Panc1 (cell line): ENCODE measurements at regions not wholly inside any gene's neighbourhood (a gene's known extent, or its start where the extent isn't known, plus 50 kb on each side); places are given as distances from the start of the nearest gene placed in this dataset.

Experiments
- ATAC-seq: fragments of 200-7000 bp; cut with Tn5 transposase; 2 replicates; pipeline ENCODE4 v1.9.1; 2020; ENCODE audit warnings: mild to moderate bottlenecking, moderate library complexity
- BruUV-seq: library from RNA; stranded (reverse); fragments of 400-500 nt; replicated peaks from 2 replicates; lab custom pipeline; 2021; lab: Mats Ljungman, UMichigan
- CTCF ChIA-PET: fragments of 300-600 bp; sonication (Branson Sonifier 250); formaldehyde crosslinking; loops from one replicate; lab custom pipeline; 2022; ENCODE audit warnings: antibody characterized with exemption; lab: Charles Lee
- POLR2A ChIA-PET: fragments of 300-600 bp; sonication (Branson Sonifier 250); formaldehyde crosslinking; loops from one replicate; lab custom pipeline; 2022; ENCODE audit warnings: antibody characterized with exemption; lab: Charles Lee
- DNase-seq: peaks from one replicate; pipeline ENCODE4 v3.0.0-alpha.2; 2010; ENCODE audit warnings: low read depth, low spot score
- H3K27ac ChIP-seq: 2 replicates; pipeline ENCODE4 v1.5.1; 2011; ENCODE audit warnings: mild to moderate bottlenecking, low read length, inconsistent platforms
- H3K27me3 ChIP-seq: fragments of 200-500 bp; sonication (Bioruptor generic); 2 replicates; pipeline ENCODE4 v1.6.0; 2014; ENCODE audit warnings: low read length, inconsistent platforms; ENCODE audit not compliant: control insufficient read depth, insufficient read depth
- H3K36me3 ChIP-seq: fragments of 200-500 bp; sonication (Bioruptor generic); 2 replicates; pipeline ENCODE4 v1.5.1; 2014; ENCODE audit warnings: inconsistent platforms, mild to moderate bottlenecking, low read length, moderate library complexity; ENCODE audit not compliant: control insufficient read depth, insufficient read depth
- H3K4me1 ChIP-seq: 2 replicates; pipeline ENCODE4 v1.5.1; 2011; ENCODE audit warnings: inconsistent platforms, mild to moderate bottlenecking, low read length, moderate library complexity; ENCODE audit not compliant: control insufficient read depth, insufficient read depth
- H3K4me3 ChIP-seq, 2 experiments: 2 replicates each; pipeline ENCODE4 v1.5.1; 2011 to 2012; ENCODE audit warnings: low read depth in 2 of 2, low read length in 2 of 2, mild to moderate bottlenecking in 2 of 2, inconsistent platforms in 1 of 2, moderate library complexity in 1 of 2
- H3K9me3 ChIP-seq: fragments of 200-500 bp; sonication (Bioruptor generic); 2 replicates; pipeline ENCODE4 v1.5.1; 2014; ENCODE audit warnings: low read depth, mild to moderate bottlenecking, inconsistent platforms, low read length, moderate library complexity; ENCODE audit not compliant: control insufficient read depth, insufficient read depth
- POLR2AphosphoS5 ChIP-seq: IDR thresholded peaks from 2 replicates; pipeline ENCODE4 v1.6.1; 2012; ENCODE audit warnings: mild to moderate bottlenecking, low read depth, low read length, moderate library complexity
- SIN3A ChIP-seq: IDR thresholded peaks from 2 replicates; pipeline ENCODE4 v1.6.1; 2012; ENCODE audit warnings: low read depth, mild to moderate bottlenecking, low read length, moderate library complexity, borderline replicate concordance; ENCODE audit not compliant: insufficient read depth
- TCF7L2 ChIP-seq: IDR thresholded peaks from 2 replicates; pipeline ENCODE4 v1.6.1; 2011; ENCODE audit warnings: mild to moderate bottlenecking, low read depth, low read length, inconsistent platforms
- in situ Hi-C: cut with HindIII; loops from 2 replicates; pipeline ENCODE4 v1.10.0; 2016; ENCODE audit warnings: low sequenced_read_pairs, low pct_unique_long_range_greater_than_20kb
- intact Hi-C: fragments of 100-400 bp; cut with micrococcal nuclease; formaldehyde crosslinking; loops from one replicate; pipeline ENCODE4 v1.10.0; 2022; ENCODE audit not compliant: unreplicated experiment
- TF ChIP-seq, protein P1 (sequence below): fragments of 450-650 bp; IDR thresholded peaks from 2 replicates; pipeline ENCODE4 v1.5.1; 2017; ENCODE audit warnings: mild to moderate bottlenecking
- TF ChIP-seq, protein P2 (sequence below), 2 experiments: IDR thresholded peaks; 2 replicates each; pipeline ENCODE4 v1.6.1; 2011 to 2012; ENCODE audit warnings: low read depth in 2 of 2, control low read depth in 1 of 2, low read length in 1 of 2, mild to moderate bottlenecking in 1 of 2, moderate library complexity in 1 of 2; ENCODE audit not compliant: insufficient read depth in 1 of 2

DNA sequence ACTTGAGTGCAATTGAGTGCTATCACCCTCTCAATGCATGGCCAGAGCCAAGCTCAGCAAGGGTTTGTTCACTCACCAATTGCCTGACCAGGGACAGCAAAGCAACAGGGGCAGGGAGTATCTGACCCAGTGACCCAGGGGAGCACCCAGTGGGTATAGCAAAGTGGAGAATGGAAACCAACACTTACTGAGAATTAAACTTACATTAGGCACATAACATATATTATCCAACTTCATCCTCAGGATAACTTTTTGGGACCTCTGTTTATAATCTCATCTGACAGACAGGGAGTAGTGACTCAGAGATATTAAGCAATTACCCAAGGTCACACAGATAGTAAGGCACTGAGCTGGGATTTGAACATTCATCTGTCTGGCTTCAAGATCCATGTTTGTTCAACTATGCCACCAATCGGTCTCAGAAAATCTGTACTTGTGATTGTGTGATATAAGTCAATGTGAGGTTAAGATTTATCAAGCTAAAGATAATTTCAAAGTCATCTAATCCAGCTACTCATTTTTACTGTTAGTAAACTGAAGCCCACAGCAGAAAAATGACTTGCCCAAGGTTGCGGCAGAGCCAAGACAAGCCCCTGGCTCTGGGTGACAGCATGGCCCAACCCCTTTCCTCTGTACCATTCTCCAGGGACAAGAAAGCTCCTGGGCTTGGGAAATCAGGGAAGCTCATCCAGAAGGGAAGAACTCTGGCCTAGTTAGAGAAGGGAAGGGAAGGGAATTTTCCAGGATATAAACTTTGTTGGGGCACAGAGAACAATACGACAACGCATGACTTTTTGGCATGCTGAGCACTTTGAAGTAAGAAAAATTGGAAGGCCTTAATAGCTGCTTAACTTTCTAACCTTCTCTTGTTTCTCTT, 138.0 kb upstream of the SMAD3 start:
- no TSS peak for BruUV-seq
- DNase-seq: no peak
- in situ Hi-C loops (no loop called here), intact Hi-C loops (no loop called here)
- no peak for ATAC-seq
- Histone ChIP-seq H3K9me3 (peaks cover 4% of the 10 kb centered on the region; the same call in 1 of the 2 replicates), H3K4me3 (no peak overlapping the region), H3K4me1 (peaks cover 27% of the 10 kb centered on the region), H3K27me3 (no peaks in the 10 kb centered on the region), H3K36me3 (no peaks in the 10 kb centered on the region), H3K27ac (peak overlapping the region; percentile 100)
- TF ChIP-seq, protein P1, sequence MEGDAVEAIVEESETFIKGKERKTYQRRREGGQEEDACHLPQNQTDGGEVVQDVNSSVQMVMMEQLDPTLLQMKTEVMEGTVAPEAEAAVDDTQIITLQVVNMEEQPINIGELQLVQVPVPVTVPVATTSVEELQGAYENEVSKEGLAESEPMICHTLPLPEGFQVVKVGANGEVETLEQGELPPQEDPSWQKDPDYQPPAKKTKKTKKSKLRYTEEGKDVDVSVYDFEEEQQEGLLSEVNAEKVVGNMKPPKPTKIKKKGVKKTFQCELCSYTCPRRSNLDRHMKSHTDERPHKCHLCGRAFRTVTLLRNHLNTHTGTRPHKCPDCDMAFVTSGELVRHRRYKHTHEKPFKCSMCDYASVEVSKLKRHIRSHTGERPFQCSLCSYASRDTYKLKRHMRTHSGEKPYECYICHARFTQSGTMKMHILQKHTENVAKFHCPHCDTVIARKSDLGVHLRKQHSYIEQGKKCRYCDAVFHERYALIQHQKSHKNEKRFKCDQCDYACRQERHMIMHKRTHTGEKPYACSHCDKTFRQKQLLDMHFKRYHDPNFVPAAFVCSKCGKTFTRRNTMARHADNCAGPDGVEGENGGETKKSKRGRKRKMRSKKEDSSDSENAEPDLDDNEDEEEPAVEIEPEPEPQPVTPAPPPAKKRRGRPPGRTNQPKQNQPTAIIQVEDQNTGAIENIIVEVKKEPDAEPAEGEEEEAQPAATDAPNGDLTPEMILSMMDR: no peak
- TF ChIP-seq POLR2AphosphoS5 (no peak), TCF7L2 (no peak), SIN3A (no peak)
- TF ChIP-seq, protein P2, sequence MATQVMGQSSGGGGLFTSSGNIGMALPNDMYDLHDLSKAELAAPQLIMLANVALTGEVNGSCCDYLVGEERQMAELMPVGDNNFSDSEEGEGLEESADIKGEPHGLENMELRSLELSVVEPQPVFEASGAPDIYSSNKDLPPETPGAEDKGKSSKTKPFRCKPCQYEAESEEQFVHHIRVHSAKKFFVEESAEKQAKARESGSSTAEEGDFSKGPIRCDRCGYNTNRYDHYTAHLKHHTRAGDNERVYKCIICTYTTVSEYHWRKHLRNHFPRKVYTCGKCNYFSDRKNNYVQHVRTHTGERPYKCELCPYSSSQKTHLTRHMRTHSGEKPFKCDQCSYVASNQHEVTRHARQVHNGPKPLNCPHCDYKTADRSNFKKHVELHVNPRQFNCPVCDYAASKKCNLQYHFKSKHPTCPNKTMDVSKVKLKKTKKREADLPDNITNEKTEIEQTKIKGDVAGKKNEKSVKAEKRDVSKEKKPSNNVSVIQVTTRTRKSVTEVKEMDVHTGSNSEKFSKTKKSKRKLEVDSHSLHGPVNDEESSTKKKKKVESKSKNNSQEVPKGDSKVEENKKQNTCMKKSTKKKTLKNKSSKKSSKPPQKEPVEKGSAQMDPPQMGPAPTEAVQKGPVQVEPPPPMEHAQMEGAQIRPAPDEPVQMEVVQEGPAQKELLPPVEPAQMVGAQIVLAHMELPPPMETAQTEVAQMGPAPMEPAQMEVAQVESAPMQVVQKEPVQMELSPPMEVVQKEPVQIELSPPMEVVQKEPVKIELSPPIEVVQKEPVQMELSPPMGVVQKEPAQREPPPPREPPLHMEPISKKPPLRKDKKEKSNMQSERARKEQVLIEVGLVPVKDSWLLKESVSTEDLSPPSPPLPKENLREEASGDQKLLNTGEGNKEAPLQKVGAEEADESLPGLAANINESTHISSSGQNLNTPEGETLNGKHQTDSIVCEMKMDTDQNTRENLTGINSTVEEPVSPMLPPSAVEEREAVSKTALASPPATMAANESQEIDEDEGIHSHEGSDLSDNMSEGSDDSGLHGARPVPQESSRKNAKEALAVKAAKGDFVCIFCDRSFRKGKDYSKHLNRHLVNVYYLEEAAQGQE (IDR thresholded peaks at IDR 0.05; ENCODE audit: insufficient read depth in 1 of 2, low read depth in 2 of 2, low read length in 1 of 2): no peak
- ChIA-PET CTCF (no interaction called here), POLR2A (no interaction called here)

DNA sequence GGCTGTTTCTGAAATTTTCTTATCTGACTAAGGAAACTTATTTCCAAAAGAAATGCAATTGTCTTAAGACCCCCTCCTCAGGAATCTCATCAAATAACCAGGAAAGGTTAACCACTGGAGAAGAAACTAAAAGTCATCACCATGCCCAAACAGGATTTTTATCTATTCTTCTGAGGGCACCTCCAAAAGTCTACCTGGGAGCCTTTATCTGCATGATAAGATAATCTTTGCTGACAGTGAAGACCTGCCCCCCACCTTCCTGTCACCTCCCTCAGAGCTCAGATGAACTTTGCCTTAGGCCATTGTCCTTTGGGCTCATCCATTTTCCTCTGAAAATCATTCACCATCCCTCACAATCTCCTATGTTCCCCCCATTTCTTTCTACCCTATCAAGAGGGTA, 137.3 kb upstream of the SMAD3 start:
- no TSS peak for BruUV-seq
- ATAC-seq (no peak), DNase-seq (no peak)
- POLR2A ChIA-PET: no interaction called here
- intact Hi-C loops: no loop called here
- peak overlapping the region; percentile 100 for H3K27ac ChIP-seq
- in situ Hi-C loops: no loop called here
- H3K9me3 ChIP-seq: peaks cover 4% of the 10 kb centered on the region; the same call in 1 of the 2 replicates
- H3K4me3 ChIP-seq: no peak overlapping the region
- TF ChIP-seq SIN3A (no peak), POLR2AphosphoS5 (no peak)
- TF ChIP-seq, protein P1: no peak
- TF ChIP-seq, protein P2 (IDR thresholded peaks at IDR 0.05; ENCODE audit: insufficient read depth in 1 of 2, low read depth in 2 of 2, low read length in 1 of 2): no peak
- H3K4me1 ChIP-seq: peaks cover 34% of the 10 kb centered on the region
- H3K27me3 ChIP-seq: no peaks in the 10 kb centered on the region
- H3K36me3 ChIP-seq: no peaks in the 10 kb centered on the region
- CTCF ChIA-PET: no interaction called here
